Tibial artery (tissue), 4 donors: ENCODE measurements at regions not wholly inside any gene's neighbourhood (a gene's known extent, or its start where the extent isn't known, plus 50 kb on each side); places are given as distances from the start of the nearest gene placed in this dataset.

Experiments used
- DNase-seq, 2 donors: peaks; one replicate each; pipeline ENCODE4 v3.0.0-alpha.2; 2019
- H3K27ac ChIP-seq, 2 donors: fragments of 200-600 bp; sonication (generic) in 1 of 2; 1 replicate in 1 of 2; 2 replicates in 1 of 2; pipeline ENCODE4 v1.5.1; 2018 to 2019; ENCODE audit warnings: mild to moderate bottlenecking in 1 of 2
- H3K27me3 ChIP-seq, 2 donors: fragments of 200-600 bp; sonication (generic) in 1 of 2; one replicate each; pipeline versions ENCODE4 v1.5.1 to v1.6.0; 2016 to 2019
- H3K36me3 ChIP-seq, 3 donors: fragments of 200-600 bp; sonication (generic) in 2 of 3; one replicate each; pipeline ENCODE4 v1.5.1; 2016 to 2019; ENCODE audit warnings: mild to moderate bottlenecking in 2 of 3
- H3K4me1 ChIP-seq, 4 donors: fragments of 200-600 bp; sonication (generic) in 2 of 4; 1 replicate in 3 of 4; 2 replicates in 1 of 4; pipeline ENCODE4 v1.5.1; 2016 to 2019
- H3K4me3 ChIP-seq, 2 donors: fragments of 200-600 bp; sonication (generic) in 1 of 2; 1 replicate in 1 of 2; 2 replicates in 1 of 2; pipeline ENCODE4 v1.5.1; 2018 to 2019; ENCODE audit warnings: mild to moderate bottlenecking in 2 of 2
- H3K9me3 ChIP-seq, 3 donors: fragments of 200-600 bp; sonication (generic) in 1 of 3; one replicate each; pipeline ENCODE4 v1.5.1; 2016 to 2019
- intact Hi-C: fragments of 100-400 bp; cut with DNase I; formaldehyde crosslinking; loops from one replicate; pipeline ENCODE4 v1.15.0; 2023; ENCODE audit warnings: low total_unique reads
- TF ChIP-seq, protein P1 (sequence below), 2 experiments: fragments of 200-600 bp in 1 of 2; fragments of 450-650 bp in 1 of 2; IDR thresholded peaks; one replicate each; pipeline ENCODE4 v1.5.1; 2017 to 2019; ENCODE audit warnings: antibody characterized with exemption in 2 of 2, mild to moderate bottlenecking in 1 of 2, moderate library complexity in 1 of 2

DNA sequence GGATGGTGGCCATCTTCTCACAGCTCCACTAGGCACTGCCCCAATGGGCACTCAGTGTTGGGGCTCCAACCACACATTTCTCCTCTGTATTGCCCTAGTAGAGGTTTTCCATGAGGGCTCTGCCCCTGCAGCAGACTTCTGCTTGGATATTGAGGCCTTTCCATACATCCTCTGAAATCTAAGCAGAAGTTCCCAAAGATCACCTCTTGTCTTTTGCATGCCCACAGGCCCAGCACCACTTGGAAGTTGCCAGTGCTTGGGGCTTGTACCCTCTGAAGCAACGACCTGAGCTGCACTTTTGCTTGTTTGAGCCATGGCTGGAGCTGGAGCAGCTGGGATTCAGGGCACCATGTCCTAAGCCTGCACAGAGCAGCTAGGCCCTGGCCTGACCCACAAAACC is 189.1 kb upstream of the EYS start:
- no peak for DNase-seq
- intact Hi-C loops: no loop called here
- no peak overlapping the region for H3K27ac ChIP-seq
- TF ChIP-seq, protein P1, sequence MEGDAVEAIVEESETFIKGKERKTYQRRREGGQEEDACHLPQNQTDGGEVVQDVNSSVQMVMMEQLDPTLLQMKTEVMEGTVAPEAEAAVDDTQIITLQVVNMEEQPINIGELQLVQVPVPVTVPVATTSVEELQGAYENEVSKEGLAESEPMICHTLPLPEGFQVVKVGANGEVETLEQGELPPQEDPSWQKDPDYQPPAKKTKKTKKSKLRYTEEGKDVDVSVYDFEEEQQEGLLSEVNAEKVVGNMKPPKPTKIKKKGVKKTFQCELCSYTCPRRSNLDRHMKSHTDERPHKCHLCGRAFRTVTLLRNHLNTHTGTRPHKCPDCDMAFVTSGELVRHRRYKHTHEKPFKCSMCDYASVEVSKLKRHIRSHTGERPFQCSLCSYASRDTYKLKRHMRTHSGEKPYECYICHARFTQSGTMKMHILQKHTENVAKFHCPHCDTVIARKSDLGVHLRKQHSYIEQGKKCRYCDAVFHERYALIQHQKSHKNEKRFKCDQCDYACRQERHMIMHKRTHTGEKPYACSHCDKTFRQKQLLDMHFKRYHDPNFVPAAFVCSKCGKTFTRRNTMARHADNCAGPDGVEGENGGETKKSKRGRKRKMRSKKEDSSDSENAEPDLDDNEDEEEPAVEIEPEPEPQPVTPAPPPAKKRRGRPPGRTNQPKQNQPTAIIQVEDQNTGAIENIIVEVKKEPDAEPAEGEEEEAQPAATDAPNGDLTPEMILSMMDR (IDR thresholded peaks at IDR 0.05): no peak
- no peaks in the 10 kb centered on the region for H3K4me1 ChIP-seq
- H3K36me3 ChIP-seq: no peaks in the 10 kb centered on the region
- no peaks in the 10 kb centered on the region for H3K9me3 ChIP-seq
- H3K27me3 ChIP-seq: no peaks in the 10 kb centered on the region
- no peak overlapping the region for H3K4me3 ChIP-seq

DNA sequence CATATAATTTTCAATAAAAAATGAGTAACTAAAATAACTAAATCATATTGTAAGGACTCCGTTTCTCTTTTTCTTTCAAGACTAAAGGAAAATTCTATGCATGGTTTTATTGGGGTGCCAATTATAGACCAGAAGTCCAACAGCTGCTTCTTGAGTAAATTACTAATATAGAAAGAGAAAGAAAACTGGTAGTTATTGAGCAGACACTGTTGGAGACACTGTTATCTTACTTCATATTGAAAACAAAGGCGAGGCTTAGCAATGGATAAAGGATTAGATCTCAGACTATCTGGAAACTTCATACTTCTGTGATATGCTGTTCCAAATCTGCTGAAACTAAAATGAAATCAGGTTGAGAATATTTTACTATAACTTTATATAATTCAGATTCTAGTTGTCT is 169.6 kb upstream of the EYS start:
- intact Hi-C loops: no loop called here
- no peak overlapping the region for H3K4me3 ChIP-seq

DNA sequence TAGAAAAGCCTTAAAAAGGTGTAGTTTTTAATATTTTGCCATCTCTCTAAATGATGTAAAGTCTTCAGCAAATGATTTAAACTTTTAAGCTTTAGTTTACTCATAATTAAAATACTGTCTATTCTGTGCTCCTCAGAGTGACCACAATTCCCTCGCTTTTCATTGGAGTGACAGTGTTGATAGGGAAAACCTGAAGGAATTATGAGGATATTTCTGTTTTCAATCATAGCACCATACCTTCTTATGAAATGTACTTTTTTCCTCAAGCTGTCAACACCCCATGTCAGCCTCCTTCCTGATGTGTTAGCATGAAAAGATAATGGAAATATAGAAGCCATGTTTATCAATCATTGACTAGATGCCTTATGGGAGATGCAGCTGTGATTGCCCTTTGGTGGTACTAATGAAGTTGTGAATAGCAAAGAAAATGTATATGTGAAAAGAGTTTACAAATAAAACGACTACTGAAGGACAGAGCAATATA is 145.4 kb upstream of the EYS start:
- DNase-seq: no peak
- no peaks in the 10 kb centered on the region for H3K4me1 ChIP-seq
- TF ChIP-seq, protein P1 (IDR thresholded peaks at IDR 0.05): no peak
- intact Hi-C loops: no loop called here
- no peak overlapping the region for H3K27ac ChIP-seq
- H3K9me3 ChIP-seq: no peaks in the 10 kb centered on the region
- H3K27me3 ChIP-seq: no peaks in the 10 kb centered on the region
- H3K36me3 ChIP-seq: no peaks in the 10 kb centered on the region
- no peak overlapping the region for H3K4me3 ChIP-seq

More for the DNA sequence above, 169.6 kb upstream of the EYS start:
- H3K36me3 ChIP-seq: no peaks in the 10 kb centered on the region
- DNase-seq: no peak
- H3K27ac ChIP-seq: no peak overlapping the region
- no peaks in the 10 kb centered on the region for H3K4me1 ChIP-seq
- no peaks in the 10 kb centered on the region for H3K27me3 ChIP-seq
- TF ChIP-seq, protein P1 (IDR thresholded peaks at IDR 0.05): no peak
- H3K9me3 ChIP-seq: no peaks in the 10 kb centered on the region

DNA sequence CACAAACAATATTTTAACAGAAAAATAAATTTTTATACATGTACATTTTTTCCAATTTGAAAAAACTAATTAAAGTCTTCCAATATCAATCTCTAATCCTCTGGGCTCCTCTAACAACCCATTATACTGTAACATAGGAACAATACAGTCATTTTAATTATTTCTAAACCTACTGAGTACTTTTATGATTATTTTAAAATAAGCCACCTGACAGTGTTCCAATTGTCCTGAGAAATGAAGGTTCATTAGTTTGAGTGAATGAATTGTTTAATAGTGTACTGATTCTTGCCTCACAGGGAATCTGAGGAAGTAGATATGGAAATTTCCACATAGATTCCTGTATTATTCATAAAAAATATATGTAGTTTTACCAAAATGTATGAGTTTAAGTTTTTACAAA is 123.1 kb upstream of the EYS start:
- Histone ChIP-seq H3K4me1 (no peaks in the 10 kb centered on the region), H3K36me3 (no peaks in the 10 kb centered on the region), H3K27ac (no peak overlapping the region), H3K27me3 (no peaks in the 10 kb centered on the region), H3K9me3 (no peaks in the 10 kb centered on the region), H3K4me3 (no peak overlapping the region)
- TF ChIP-seq, protein P1 (IDR thresholded peaks at IDR 0.05): no peak
- no peak for DNase-seq
- intact Hi-C loops: no loop called here

DNA sequence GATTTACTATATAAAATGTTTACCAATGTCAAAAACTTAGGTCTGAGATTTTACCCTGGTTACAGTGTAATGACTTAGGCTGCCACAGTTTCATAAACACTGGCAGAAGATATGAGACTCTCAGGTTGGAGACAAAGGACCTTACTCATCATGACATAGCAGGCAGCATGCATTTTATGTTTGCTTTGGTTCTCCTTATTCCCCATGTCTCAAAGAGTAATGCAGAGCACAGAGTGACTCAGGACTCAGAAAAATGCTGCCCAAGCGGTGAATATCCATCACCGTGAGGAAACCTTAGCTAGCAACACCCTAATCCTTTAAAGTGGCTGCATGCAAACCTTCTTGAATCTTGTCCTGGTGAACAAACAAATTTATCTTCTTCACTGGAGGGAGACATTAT is 112.1 kb upstream of the EYS start:
- H3K27me3 ChIP-seq: no peaks in the 10 kb centered on the region
- no peak overlapping the region for H3K4me3 ChIP-seq
- TF ChIP-seq, protein P1 (IDR thresholded peaks at IDR 0.05): no peak
- peaks cover 0 to 3% (median 0%) of the 10 kb centered on the region in 3 donors for H3K9me3 ChIP-seq
- H3K4me1 ChIP-seq: no peaks in the 10 kb centered on the region
- intact Hi-C loops: no loop called here
- no peak overlapping the region for H3K27ac ChIP-seq
- no peaks in the 10 kb centered on the region for H3K36me3 ChIP-seq
- DNase-seq: no peak

DNA sequence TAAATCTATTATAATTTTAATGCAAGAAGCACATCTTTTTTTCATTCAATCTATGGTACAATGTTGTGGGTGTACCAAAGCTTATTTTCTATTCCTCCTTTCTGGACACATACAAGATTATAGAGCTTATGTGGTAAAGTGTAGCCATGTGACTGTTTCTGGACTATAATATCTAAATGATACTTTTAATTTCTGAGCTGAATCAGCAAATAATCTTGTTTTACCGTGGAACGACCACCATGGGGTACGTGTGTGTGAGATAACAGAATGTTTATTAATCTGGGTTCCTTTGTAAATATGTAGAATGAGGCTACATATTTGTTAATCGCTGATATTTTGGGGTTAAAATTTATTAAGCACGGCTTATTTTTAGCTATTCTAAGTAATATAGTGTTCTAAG is 111.5 kb upstream of the EYS start:
- no peaks in the 10 kb centered on the region for H3K36me3 ChIP-seq
- no peak for DNase-seq
- TF ChIP-seq, protein P1 (IDR thresholded peaks at IDR 0.05): no peak
- H3K27me3 ChIP-seq: no peaks in the 10 kb centered on the region
- H3K27ac ChIP-seq: no peak overlapping the region
- no peak overlapping the region for H3K4me3 ChIP-seq
- H3K9me3 ChIP-seq: peaks cover 0 to 3% (median 0%) of the 10 kb centered on the region in 3 donors
- intact Hi-C loops: no loop called here
- H3K4me1 ChIP-seq: no peaks in the 10 kb centered on the region
